Transverse colon (tissue), 4 donors: ENCODE measurements at regions not wholly inside any gene's neighbourhood (a gene's known extent, or its start where the extent isn't known, plus 50 kb on each side); places are given as distances from the start of the nearest gene placed in this dataset.

Source experiments
- DNase-seq: peaks from one replicate; pipeline ENCODE4 v3.0.0-alpha.2; 2019
- H3K27ac ChIP-seq, 4 donors: fragments of 200-600 bp; sonication (generic); 2 replicates each; pipeline ENCODE4 v1.5.1; 2016 to 2018; ENCODE audit warnings: inconsistent platforms in 4 of 4
- H3K27me3 ChIP-seq: fragments of 200-600 bp; sonication (generic); 2 replicates; pipeline ENCODE4 v1.5.1; 2017; ENCODE audit warnings: inconsistent platforms
- H3K36me3 ChIP-seq, 4 donors: fragments of 200-600 bp; sonication (generic); 2 replicates each; pipeline ENCODE4 v1.5.1; 2017 to 2019; ENCODE audit warnings: inconsistent platforms in 4 of 4
- H3K4me1 ChIP-seq, 4 donors: fragments of 200-600 bp; sonication (generic); 2 replicates each; pipeline ENCODE4 v1.5.1; 2017 to 2020; ENCODE audit warnings: inconsistent platforms in 4 of 4
- H3K4me3 ChIP-seq, 4 donors: fragments of 200-600 bp; sonication (generic); 1 replicate in 1 of 4; 2 replicates in 3 of 4; pipeline versions ENCODE4 v1.5.1 to v1.6.1; 2017 to 2019; ENCODE audit warnings: inconsistent platforms in 4 of 4
- H3K9me3 ChIP-seq, 2 donors: fragments of 200-600 bp; sonication (generic); 2 replicates each; pipeline ENCODE4 v1.5.1; 2017 to 2019; ENCODE audit warnings: inconsistent platforms in 2 of 2
- CTCF ChIP-seq, 5 experiments: fragments of 200-600 bp in 3 of 5; fragments of 450-650 bp in 2 of 5; sonication (generic) in 3 of 5; IDR thresholded peaks; 1 replicate in 2 of 5; 2 replicates in 3 of 5; pipeline ENCODE4 v1.5.1; 2016 to 2017; ENCODE audit warnings: antibody characterized with exemption in 5 of 5, inconsistent platforms in 3 of 5, mild to moderate bottlenecking in 2 of 5, moderate library complexity in 1 of 5
- EP300 ChIP-seq: sonication (generic); formaldehyde crosslinking; IDR thresholded peaks from one replicate; pipeline ENCODE4 v1.6.1; 2017; ENCODE audit warnings: antibody characterized with exemption, low read depth
- POLR2A ChIP-seq: fragments of 450-650 bp; IDR thresholded peaks from one replicate; pipeline ENCODE4 v1.6.1; 2016; ENCODE audit warnings: antibody characterized with exemption, mild to moderate bottlenecking, moderate library complexity
- POLR2AphosphoS5 ChIP-seq, 3 donors: sonication (generic); formaldehyde crosslinking; IDR thresholded peaks; one replicate each; pipeline ENCODE4 v1.6.1; 2016; ENCODE audit warnings: antibody characterized with exemption in 3 of 3
- WGBS, 2 donors: methylation state at CpG; one replicate each; pipeline ENCODE4 v1.1.5; 2018; ENCODE audit warnings: low coverage in 1 of 2; 5-methylcytosine and 5-hydroxymethylcytosine counted together
- in situ Hi-C, 4 donors: fragments of 200-750 bp; cut with MboI; loops; one replicate each; pipeline versions ENCODE4 v1.15.0 to v1.15.1; 2017; ENCODE audit warnings: low sequenced_read_pairs in 3 of 4, low pct_ligation_motif_present in 1 of 4, low pct_unique_long_range_greater_than_20kb in 1 of 4
- intact Hi-C: fragments of 100-400 bp; cut with DNase I; formaldehyde crosslinking; loops from one replicate; pipeline ENCODE4 v1.15.1; 2023; ENCODE audit warnings: low total_unique reads

GRCh38 chr5:120252839-120253238, 211.3 kb upstream of the PRR16 start:
- H3K27me3 ChIP-seq: no peaks in the 10 kb centered on the region
- no peaks in the 10 kb centered on the region for H3K36me3 ChIP-seq
- no peak overlapping the region for H3K27ac ChIP-seq
- H3K4me3 ChIP-seq: no peak overlapping the region
- DNase-seq: no peak
- H3K4me1 ChIP-seq: no peaks in the 10 kb centered on the region
- WGBS, 2 donors: 65 to 71% methylated on average over 2 to 3 of the region's 3 CpGs
- intact Hi-C loops (no loop called here), in situ Hi-C loops (no loop called here)
- H3K9me3 ChIP-seq: no peaks in the 10 kb centered on the region
- TF ChIP-seq POLR2A (no peak), EP300 (no peak), POLR2AphosphoS5 (IDR thresholded peaks at IDR 0.05) (no peak), CTCF (IDR thresholded peaks at IDR 0.05) (no peak)

GRCh38 chr5:120254385-120254784, 209.7 kb upstream of the PRR16 start:
- 52 to 64% methylated on average over 1 of the region's 1 CpG for WGBS, 2 donors

GRCh38 chr5:120255214-120255613, 208.9 kb upstream of the PRR16 start:
- TF ChIP-seq CTCF (IDR thresholded peaks at IDR 0.05) (no peak), EP300 (no peak), POLR2A (no peak), POLR2AphosphoS5 (IDR thresholded peaks at IDR 0.05) (no peak)
- H3K36me3 ChIP-seq: no peaks in the 10 kb centered on the region
- no peak for DNase-seq
- intact Hi-C loops: no loop called here
- H3K27me3 ChIP-seq: no peaks in the 10 kb centered on the region
- H3K9me3 ChIP-seq: no peaks in the 10 kb centered on the region
- WGBS, 2 donors: 40 to 68% methylated on average over 2 of the region's 2 CpGs
- no peaks in the 10 kb centered on the region for H3K4me1 ChIP-seq
- H3K4me3 ChIP-seq: no peak overlapping the region
- in situ Hi-C loops: no loop called here
- H3K27ac ChIP-seq: no peak overlapping the region

More at GRCh38 chr5:120254385-120254784, 209.7 kb upstream of the PRR16 start:
- no peak for DNase-seq
- intact Hi-C loops: no loop called here
- in situ Hi-C loops: no loop called here
- no peak overlapping the region for H3K4me3 ChIP-seq
- H3K9me3 ChIP-seq: no peaks in the 10 kb centered on the region
- H3K36me3 ChIP-seq: no peaks in the 10 kb centered on the region
- H3K27ac ChIP-seq: no peak overlapping the region
- TF ChIP-seq POLR2A: no peak
- TF ChIP-seq POLR2AphosphoS5 (IDR thresholded peaks at IDR 0.05): no peak
- TF ChIP-seq EP300: no peak
- no peak for TF ChIP-seq CTCF (IDR thresholded peaks at IDR 0.05)
- H3K27me3 ChIP-seq: no peaks in the 10 kb centered on the region
- H3K4me1 ChIP-seq: no peaks in the 10 kb centered on the region

- in situ Hi-C loops (no loop called here), intact Hi-C loops (no loop called here)
- 51 to 77% methylated on average over 1 of the region's 1 CpG for WGBS, 2 donors
- Histone ChIP-seq H3K27ac (no peak overlapping the region), H3K27me3 (no peaks in the 10 kb centered on the region), H3K9me3 (no peaks in the 10 kb centered on the region), H3K4me3 (no peak overlapping the region), H3K4me1 (no peaks in the 10 kb centered on the region), H3K36me3 (no peaks in the 10 kb centered on the region)
- no peak for DNase-seq
- TF ChIP-seq POLR2A: no peak
- no peak for TF ChIP-seq EP300
- TF ChIP-seq CTCF (IDR thresholded peaks at IDR 0.05): no peak
- TF ChIP-seq POLR2AphosphoS5 (IDR thresholded peaks at IDR 0.05): no peak
Measured at GRCh38 chr5:120256376-120256775, 207.7 kb upstream of the PRR16 start.
